Calu3 (cell line): ENCODE measurements at regions not wholly inside any gene's neighbourhood (a gene's known extent, or its start where the extent isn't known, plus 50 kb on each side); places are given as distances from the start of the nearest gene placed in this dataset.

Source experiments
- BruUV-seq: library from RNA; stranded (reverse); fragments of 400-500 nt; replicated peaks from 2 replicates; lab custom pipeline; 2021; lab: Mats Ljungman, UMichigan
- CTCF ChIA-PET: fragments of 300-600 bp; sonication (Branson Sonifier 250); formaldehyde crosslinking; loops from one replicate; lab custom pipeline; 2022; ENCODE audit warnings: antibody characterized with exemption; lab: Charles Lee
- DNase-seq: peaks from one replicate; pipeline ENCODE4 v3.0.0; 2022
- H3K27ac Mint-ChIP-seq: one replicate; pipeline ENCODE4 v1.8.0; 2022; ENCODE audit warnings: mixed read lengths; ENCODE audit not compliant: unreplicated experiment
- H3K27me3 Mint-ChIP-seq: one replicate; pipeline ENCODE4 v1.8.0; 2022; ENCODE audit warnings: mixed read lengths; ENCODE audit not compliant: unreplicated experiment
- H3K36me3 Mint-ChIP-seq: one replicate; pipeline ENCODE4 v1.8.0; 2022; ENCODE audit warnings: mild to moderate bottlenecking, moderate library complexity, mixed read lengths; ENCODE audit not compliant: insufficient read depth, unreplicated experiment
- H3K4me1 Mint-ChIP-seq: one replicate; pipeline ENCODE4 v1.8.0; 2022; ENCODE audit warnings: mild to moderate bottlenecking, low read depth, mixed read lengths; ENCODE audit not compliant: unreplicated experiment
- H3K4me3 Mint-ChIP-seq: one replicate; pipeline ENCODE4 v1.8.0; 2022; ENCODE audit warnings: mild to moderate bottlenecking, low read depth, moderate library complexity, mixed read lengths; ENCODE audit not compliant: unreplicated experiment
- H3K9me3 Mint-ChIP-seq: one replicate; pipeline ENCODE4 v1.8.0; 2022; ENCODE audit warnings: low read depth, mixed read lengths; ENCODE audit not compliant: unreplicated experiment
- intact Hi-C: fragments of 100-400 bp; cut with micrococcal nuclease; formaldehyde crosslinking; loops from one replicate; pipeline ENCODE4 v1.10.0; 2022; ENCODE audit not compliant: unreplicated experiment
- TF ChIP-seq, protein P1 (sequence below): fragments of 200-600 bp; IDR thresholded peaks from one replicate; pipeline ENCODE4 v1.8.0; 2022; ENCODE audit warnings: antibody characterized with exemption; ENCODE audit not compliant: unreplicated experiment

DNA sequence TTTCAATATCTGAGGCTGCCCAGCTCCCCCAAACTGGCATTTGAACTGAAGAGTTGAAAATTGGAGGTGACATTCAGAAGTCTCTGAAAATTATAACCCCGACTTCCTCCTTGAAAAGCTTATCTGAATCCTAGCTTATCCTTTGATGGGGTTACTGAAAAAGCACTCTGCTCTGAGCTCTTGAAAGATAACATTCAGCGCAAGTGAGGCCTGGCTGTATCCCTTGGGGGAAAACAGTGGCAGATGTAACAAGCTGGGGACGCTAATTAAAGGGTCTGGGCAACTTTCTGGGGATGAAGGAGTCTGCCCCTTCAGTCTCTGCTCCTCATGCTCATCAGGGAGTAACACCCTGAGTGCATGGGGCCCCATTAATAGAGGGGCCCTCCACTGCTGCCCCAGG lies 402.0 kb upstream of the CADM1 start:
- Mint-ChIP-seq H3K4me3 (no peak overlapping the region), H3K4me1 (no peaks in the 10 kb centered on the region), H3K27me3 (no peaks in the 10 kb centered on the region), H3K27ac (no peak overlapping the region), H3K36me3 (no peaks in the 10 kb centered on the region), H3K9me3 (peaks cover 3% of the 10 kb centered on the region)
- TF ChIP-seq, protein P1, sequence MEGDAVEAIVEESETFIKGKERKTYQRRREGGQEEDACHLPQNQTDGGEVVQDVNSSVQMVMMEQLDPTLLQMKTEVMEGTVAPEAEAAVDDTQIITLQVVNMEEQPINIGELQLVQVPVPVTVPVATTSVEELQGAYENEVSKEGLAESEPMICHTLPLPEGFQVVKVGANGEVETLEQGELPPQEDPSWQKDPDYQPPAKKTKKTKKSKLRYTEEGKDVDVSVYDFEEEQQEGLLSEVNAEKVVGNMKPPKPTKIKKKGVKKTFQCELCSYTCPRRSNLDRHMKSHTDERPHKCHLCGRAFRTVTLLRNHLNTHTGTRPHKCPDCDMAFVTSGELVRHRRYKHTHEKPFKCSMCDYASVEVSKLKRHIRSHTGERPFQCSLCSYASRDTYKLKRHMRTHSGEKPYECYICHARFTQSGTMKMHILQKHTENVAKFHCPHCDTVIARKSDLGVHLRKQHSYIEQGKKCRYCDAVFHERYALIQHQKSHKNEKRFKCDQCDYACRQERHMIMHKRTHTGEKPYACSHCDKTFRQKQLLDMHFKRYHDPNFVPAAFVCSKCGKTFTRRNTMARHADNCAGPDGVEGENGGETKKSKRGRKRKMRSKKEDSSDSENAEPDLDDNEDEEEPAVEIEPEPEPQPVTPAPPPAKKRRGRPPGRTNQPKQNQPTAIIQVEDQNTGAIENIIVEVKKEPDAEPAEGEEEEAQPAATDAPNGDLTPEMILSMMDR: no peak
- intact Hi-C loops: no loop called here
- DNase-seq: no peak
- no TSS peak for BruUV-seq
- CTCF ChIA-PET: interaction anchor here (0.5 to 0.6 kb wide), 2 partner anchors 24 to 615 kb away, joined by 6 to 7 read pairs; no protein-coding TSS in a partner anchor

DNA sequence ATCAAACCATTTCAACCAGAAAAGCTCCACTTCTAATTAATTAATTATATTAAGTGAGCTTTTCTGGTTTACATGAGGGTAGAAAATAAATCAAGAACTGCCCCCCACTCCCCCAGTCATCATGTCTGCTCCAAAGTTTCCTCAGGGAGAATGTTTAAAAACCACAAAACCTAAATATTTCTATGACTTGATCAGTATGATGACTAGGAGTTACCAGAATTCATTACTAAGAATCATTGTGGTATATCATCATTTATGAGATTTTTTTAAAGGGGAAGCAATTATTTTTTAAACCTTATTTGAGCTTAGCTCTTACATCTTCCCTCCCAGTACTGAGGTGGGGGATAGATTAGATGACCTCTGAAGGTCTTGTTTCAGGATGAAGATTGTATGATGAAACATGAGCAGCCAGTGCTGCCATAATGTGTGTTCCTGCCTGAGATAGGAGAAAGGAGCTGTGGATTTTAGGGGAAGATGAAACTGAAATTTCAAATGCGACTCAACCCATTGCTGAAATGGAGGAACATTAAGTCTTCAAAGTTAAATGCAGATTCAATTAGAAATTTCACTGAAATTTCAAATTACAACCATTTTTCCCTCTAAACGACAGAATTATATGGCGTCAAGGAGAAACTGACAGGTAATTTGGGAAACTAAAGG lies 401.3 kb upstream of the CADM1 start:
- no peaks in the 10 kb centered on the region for H3K27me3 Mint-ChIP-seq
- BruUV-seq: no TSS peak
- DNase-seq: no peak
- TF ChIP-seq, protein P1: no peak
- H3K4me1 Mint-ChIP-seq: no peaks in the 10 kb centered on the region
- no peak overlapping the region for H3K27ac Mint-ChIP-seq
- CTCF ChIA-PET: no interaction called here
- no peaks in the 10 kb centered on the region for H3K36me3 Mint-ChIP-seq
- intact Hi-C loops: no loop called here
- H3K9me3 Mint-ChIP-seq: peaks cover 3% of the 10 kb centered on the region
- H3K4me3 Mint-ChIP-seq: no peak overlapping the region

DNA sequence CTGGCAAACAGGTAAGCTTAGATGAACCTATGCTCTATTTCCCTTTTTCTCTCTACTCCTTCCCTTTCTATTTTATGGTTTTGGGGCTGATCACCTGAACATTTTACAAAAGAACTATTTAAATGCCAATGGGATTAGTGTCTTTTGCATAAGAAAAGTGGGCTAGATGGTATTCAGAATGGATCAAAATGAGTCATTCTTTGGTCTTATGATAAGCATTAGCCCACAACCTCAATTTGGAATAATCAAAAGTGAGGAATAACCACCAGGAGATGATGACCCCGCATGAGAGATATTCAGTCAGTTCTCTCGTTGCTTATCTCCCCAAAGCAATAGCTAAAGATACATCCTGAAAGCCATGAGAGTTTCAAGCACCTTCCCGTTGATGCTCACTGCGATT lies 399.0 kb upstream of the CADM1 start:
- Mint-ChIP-seq H3K27ac (no peak overlapping the region), H3K27me3 (no peaks in the 10 kb centered on the region), H3K4me3 (no peak overlapping the region), H3K36me3 (no peaks in the 10 kb centered on the region), H3K4me1 (no peaks in the 10 kb centered on the region), H3K9me3 (peaks cover 3% of the 10 kb centered on the region)
- BruUV-seq: no TSS peak
- intact Hi-C loops: no loop called here
- CTCF ChIA-PET: no interaction called here
- TF ChIP-seq, protein P1: no peak
- DNase-seq: no peak

GRCh38 chr11:115901069-115901468 lies 396.9 kb upstream of the CADM1 start:
- no peak overlapping the region for H3K4me3 Mint-ChIP-seq
- H3K9me3 Mint-ChIP-seq: peaks cover 2% of the 10 kb centered on the region
- BruUV-seq: no TSS peak
- DNase-seq: no peak
- TF ChIP-seq, protein P1: no peak
- CTCF ChIA-PET: no interaction called here
- H3K27ac Mint-ChIP-seq: no peak overlapping the region
- intact Hi-C loops: loop anchor here (2.0 kb wide), 1 partner anchor 178 kb away; no protein-coding TSS in a partner anchor
- no peaks in the 10 kb centered on the region for H3K27me3 Mint-ChIP-seq
- H3K4me1 Mint-ChIP-seq: no peaks in the 10 kb centered on the region
- H3K36me3 Mint-ChIP-seq: no peaks in the 10 kb centered on the region
